BJ (cell line): ENCODE measurements at regions not wholly inside any gene's neighbourhood (a gene's known extent, or its start where the extent isn't known, plus 50 kb on each side); places are given as distances from the start of the nearest gene placed in this dataset.

Experiments
- CTCF ChIA-PET: fragments of 350-600 bp; formaldehyde crosslinking; extraction: SDS; loops from one replicate; lab custom pipeline; 2021; ENCODE audit warnings: antibody characterized with exemption, inconsistent platforms; lab: Yijun Ruan, JAX
- POLR2A ChIA-PET: fragments of 300-600 bp; sonication (Branson Sonifier 250); formaldehyde crosslinking; extraction: SDS; loops from one replicate; lab custom pipeline; 2021; ENCODE audit warnings: antibody characterized with exemption; lab: Charles Lee
- DNase-seq: peaks from one replicate; pipeline ENCODE4 v3.0.0-alpha.2; 2011; ENCODE audit warnings: low read depth
- H3K27me3 ChIP-seq: 2 replicates; pipeline ENCODE4 v1.6.0; 2011; ENCODE audit warnings: low read length; ENCODE audit not compliant: control insufficient read depth, insufficient read depth
- H3K36me3 ChIP-seq: 2 replicates; pipeline ENCODE4 v1.5.1; 2011; ENCODE audit warnings: low read length; ENCODE audit not compliant: control insufficient read depth, insufficient read depth
- H3K4me3 ChIP-seq: 2 replicates; pipeline ENCODE4 v1.5.1; 2011; ENCODE audit warnings: low read depth, mild to moderate bottlenecking, control low read depth, low read length
- CTCF ChIP-seq: IDR thresholded peaks from 2 replicates; pipeline ENCODE4 v1.5.1; 2011; ENCODE audit warnings: low read depth, mild to moderate bottlenecking, control low read depth, inconsistent platforms, low read length, moderate library complexity; ENCODE audit not compliant: insufficient read depth

GRCh38 chr3:45302470-45302869 lies 76.4 kb upstream of the TMEM158 start:
- ChIA-PET POLR2A (no interaction called here), CTCF (no interaction called here)
- DNase-seq, result no peak
- Histone ChIP-seq H3K36me3 (no peaks in the 10 kb centered on the region), H3K27me3 (peaks cover 4% of the 10 kb centered on the region; the same call in 1 of the 2 replicates), H3K4me3 (no peak overlapping the region)
- no peak for TF ChIP-seq CTCF

GRCh38 chr3:45306406-45307008 lies 80.4 kb upstream of the TMEM158 start:
- Histone ChIP-seq H3K27me3 (peaks cover 3% of the 10 kb centered on the region; the same call in 1 of the 2 replicates), H3K36me3 (no peaks in the 10 kb centered on the region), H3K4me3 (no peak overlapping the region)
- ChIA-PET POLR2A (no interaction called here), CTCF (interaction anchor here (0.9 kb wide), 1 partner anchor 15 kb away, joined by 3 read pairs; no protein-coding TSS in a partner anchor)
- no peak for TF ChIP-seq CTCF
- no peak for DNase-seq

- H3K4me3 ChIP-seq, result no peak overlapping the region
- no peak for TF ChIP-seq CTCF
- POLR2A ChIA-PET, result no interaction called here
- H3K36me3 ChIP-seq, result no peaks in the 10 kb centered on the region
- DNase-seq, result no peak
- H3K27me3 ChIP-seq, result peaks cover 7% of the 10 kb centered on the region
- CTCF ChIA-PET, result no interaction called here
Measured at GRCh38 chr3:45309876-45310275, 78.5 kb upstream of the LARS2 start.

GRCh38 chr3:45311327-45311726 lies 77.0 kb upstream of the LARS2 start:
- H3K36me3 ChIP-seq, result no peaks in the 10 kb centered on the region
- no peak for TF ChIP-seq CTCF
- peaks cover 7% of the 10 kb centered on the region for H3K27me3 ChIP-seq
- ChIA-PET CTCF (no interaction called here), POLR2A (no interaction called here)
- no peak for DNase-seq
- no peak overlapping the region for H3K4me3 ChIP-seq

GRCh38 chr3:45311953-45312801 lies 76.2 kb upstream of the LARS2 start:
- ChIA-PET CTCF (no interaction called here), POLR2A (no interaction called here)
- Histone ChIP-seq H3K36me3 (no peaks in the 10 kb centered on the region), H3K4me3 (no peak overlapping the region), H3K27me3 (peaks cover 7% of the 10 kb centered on the region)
- DNase-seq, result no peak
- TF ChIP-seq CTCF, result no peak
